SK-N-SH (cell line): ENCODE measurements at regions not wholly inside any gene's neighbourhood (a gene's known extent, or its start where the extent isn't known, plus 50 kb on each side); places are given as distances from the start of the nearest gene placed in this dataset.

Experiments
- CTCF ChIA-PET: fragments of 300-600, 350-600 bp; formaldehyde crosslinking; extraction: SDS; loops from one replicate; lab custom pipeline; 2021; lab: Yijun Ruan, JAX
- POLR2A ChIA-PET: fragments of 350-600 bp; sonication (Branson Sonifier 250); formaldehyde crosslinking; extraction: SDS; loops from one replicate; lab custom pipeline; 2020; ENCODE audit warnings: antibody characterized with exemption, inconsistent platforms; lab: Yijun Ruan, JAX
- DNase-seq: peaks from one replicate; pipeline ENCODE4 v3.0.0; 2012
- H2AFZ ChIP-seq: fragments of 200-600 bp; sonication (generic); 2 replicates; pipeline ENCODE4 v1.8.1; 2016; ENCODE audit warnings: antibody characterized with exemption, mild to moderate bottlenecking, low read depth
- H3F3A ChIP-seq: fragments of 200-600 bp; sonication (generic); replicated peaks from 2 replicates; pipeline ENCODE3; 2016; ENCODE audit warnings: antibody characterized with exemption, mild to moderate bottlenecking; ENCODE audit not compliant: insufficient read depth
- H3K27ac ChIP-seq, 2 experiments: fragments of 200-500 bp in 1 of 2; fragments of 200-600 bp in 1 of 2; sonication (Bioruptor generic) in 1 of 2; sonication (generic), shearing (Covaris generic) in 1 of 2; 2 replicates each; pipeline versions ENCODE4 v1.5.1 to v1.6.1; 2014 to 2016; ENCODE audit warnings: low read depth in 2 of 2, inconsistent platforms in 1 of 2, low read length in 1 of 2, mild to moderate bottlenecking in 1 of 2, mixed read lengths in 1 of 2
- H3K27me3 ChIP-seq: fragments of 200-600 bp; sonication (generic), shearing (Covaris generic); 2 replicates; pipeline ENCODE4 v1.6.1; 2016; ENCODE audit warnings: mixed run types; ENCODE audit not compliant: insufficient read depth
- H3K36me3 ChIP-seq, 2 experiments: fragments of 200-500 bp in 1 of 2; fragments of 200-600 bp in 1 of 2; sonication (Bioruptor generic) in 1 of 2; sonication (generic) in 1 of 2; replicated peaks in 1 of 2; 2 replicates each; pipeline versions ENCODE3 to v1.5.1; 2014 to 2016; ENCODE audit warnings: low read length in 1 of 2, mild to moderate bottlenecking in 1 of 2; ENCODE audit not compliant: insufficient read depth in 2 of 2, control insufficient read depth in 1 of 2
- H3K4me1 ChIP-seq, 2 experiments: fragments of 200-500 bp in 1 of 2; fragments of 200-600 bp in 1 of 2; sonication (Bioruptor generic) in 1 of 2; sonication (generic), shearing (Covaris generic) in 1 of 2; 2 replicates each; pipeline versions ENCODE4 v1.5.1 to v1.6.1; 2014 to 2016; ENCODE audit warnings: low read depth in 1 of 2, low read length in 1 of 2, mixed run types in 1 of 2; ENCODE audit not compliant: insufficient read depth in 2 of 2, control insufficient read depth in 1 of 2
- H3K4me2 ChIP-seq: fragments of 200-600 bp; sonication (generic), shearing (Covaris generic); 2 replicates; pipeline ENCODE4 v1.6.1; 2017; ENCODE audit warnings: mixed run types
- H3K4me3 ChIP-seq, 2 experiments: fragments of 200-500 bp in 1 of 2; fragments of 200-600 bp in 1 of 2; sonication (Bioruptor generic) in 1 of 2; sonication (generic), shearing (Covaris generic) in 1 of 2; 2 replicates each; pipeline versions ENCODE4 v1.5.1 to v1.8.1; 2014 to 2016; ENCODE audit warnings: low read depth in 2 of 2, inconsistent platforms in 1 of 2, low read length in 1 of 2, mild to moderate bottlenecking in 1 of 2, mixed read lengths in 1 of 2, moderate library complexity in 1 of 2
- H3K79me2 ChIP-seq: fragments of 200-600 bp; sonication (generic); 2 replicates; pipeline ENCODE4 v1.8.1; 2017; ENCODE audit warnings: mild to moderate bottlenecking; ENCODE audit not compliant: insufficient read depth
- H3K9ac ChIP-seq: fragments of 200-600 bp; sonication (generic); 2 replicates; pipeline ENCODE4 v1.6.1; 2017; ENCODE audit warnings: mixed run types
- H3K9me2 ChIP-seq: fragments of 200-600 bp; sonication (generic); 2 replicates; pipeline ENCODE4 v1.6.1; 2017; ENCODE audit warnings: mixed run types
- H3K9me3 ChIP-seq: fragments of 200-600 bp; sonication (generic); 2 replicates; pipeline ENCODE4 v1.6.1; 2017; ENCODE audit warnings: mixed run types, mild to moderate bottlenecking, moderate library complexity
- H4K20me1 ChIP-seq: fragments of 200-600 bp; sonication (generic); 2 replicates; pipeline ENCODE4 v1.6.1; 2017; ENCODE audit warnings: mild to moderate bottlenecking, mixed run types; ENCODE audit not compliant: insufficient read depth
- CHD2 ChIP-seq: fragments of 150-350 bp; IDR thresholded peaks from 2 replicates; pipeline ENCODE4 v1.6.1; 2018; ENCODE audit warnings: low read length; ENCODE audit not compliant: partially characterized antibody
- ELF1 ChIP-seq: IDR thresholded peaks from 2 replicates; pipeline ENCODE4 v1.4.0; 2012
- EZH2phosphoT487 ChIP-seq: fragments of 200-600 bp; sonication (generic); IDR thresholded peaks from 2 replicates; pipeline ENCODE4 v1.6.1; 2017; ENCODE audit warnings: low read depth, mixed run types, mild to moderate bottlenecking, antibody characterized with exemption, moderate library complexity, borderline replicate concordance
- FOXJ3 ChIP-seq: sonication (generic); formaldehyde crosslinking; IDR thresholded peaks from 2 replicates; pipeline ENCODE4 v1.5.1; 2020; ENCODE audit warnings: mild to moderate bottlenecking, missing genetic modification reagents
- FOXM1 ChIP-seq: IDR thresholded peaks from 2 replicates; pipeline ENCODE4 v1.4.0; 2012; ENCODE audit warnings: low read depth, mild to moderate bottlenecking
- IRF3 ChIP-seq: fragments of 150-350 bp; IDR thresholded peaks from 2 replicates; pipeline ENCODE4 v1.6.1; 2016; ENCODE audit warnings: mild to moderate bottlenecking, low read depth, low read length
- JUND ChIP-seq: IDR thresholded peaks from 2 replicates; pipeline ENCODE4 v1.4.0; 2012
- MAX ChIP-seq: IDR thresholded peaks from 2 replicates; pipeline ENCODE4 v1.4.0; 2012; ENCODE audit warnings: low read depth
- MEF2A ChIP-seq: IDR thresholded peaks from 2 replicates; pipeline ENCODE4 v1.4.0; 2012; ENCODE audit warnings: low read depth, borderline replicate concordance
- MXI1 ChIP-seq: IDR thresholded peaks from 2 replicates; pipeline ENCODE4 v1.6.1; 2012; ENCODE audit warnings: mild to moderate bottlenecking, low read depth, low read length, improper control_type of control experiment
- NRF1 ChIP-seq: IDR thresholded peaks from 2 replicates; pipeline ENCODE4 v1.6.1; 2012; ENCODE audit warnings: low read depth, mild to moderate bottlenecking, low read length
- POLR2AphosphoS5 ChIP-seq: IDR thresholded peaks from 2 replicates; pipeline ENCODE4 v1.6.1; 2012; ENCODE audit warnings: low read depth, low read length
- SMC3 ChIP-seq: IDR thresholded peaks from 2 replicates; pipeline ENCODE4 v1.6.1; 2012; ENCODE audit warnings: low read depth, low read length, improper control_type of control experiment
- TCF12 ChIP-seq: IDR thresholded peaks from 2 replicates; pipeline ENCODE4 v1.4.0; 2012
- USF1 ChIP-seq: IDR thresholded peaks from 2 replicates; pipeline ENCODE4 v1.4.0; 2012; ENCODE audit warnings: low read depth, borderline replicate concordance
- ZBTB33 ChIP-seq: IDR thresholded peaks from 2 replicates; pipeline ENCODE4 v1.4.0; 2012; ENCODE audit warnings: low read depth, borderline replicate concordance
- WGBS: methylation state at CpG from one replicate; pipeline ENCODE4 v1.1.6; 2017; ENCODE audit warnings: low lambda C conversion rate; 5-methylcytosine and 5-hydroxymethylcytosine counted together
- TF ChIP-seq, protein P1 (sequence below): IDR thresholded peaks from 2 replicates; pipeline ENCODE4 v1.6.1; 2012; ENCODE audit warnings: mild to moderate bottlenecking, low read depth, low read length, moderate library complexity
- TF ChIP-seq, protein P2 (sequence below): fragments of 150-350 bp; IDR thresholded peaks from 2 replicates; pipeline ENCODE4 v1.6.1; 2017; ENCODE audit warnings: antibody characterized with exemption, low read length, low read depth, borderline replicate concordance
- TF ChIP-seq, protein P3 (sequence below): IDR thresholded peaks from 2 replicates; pipeline ENCODE4; 2012

DNA sequence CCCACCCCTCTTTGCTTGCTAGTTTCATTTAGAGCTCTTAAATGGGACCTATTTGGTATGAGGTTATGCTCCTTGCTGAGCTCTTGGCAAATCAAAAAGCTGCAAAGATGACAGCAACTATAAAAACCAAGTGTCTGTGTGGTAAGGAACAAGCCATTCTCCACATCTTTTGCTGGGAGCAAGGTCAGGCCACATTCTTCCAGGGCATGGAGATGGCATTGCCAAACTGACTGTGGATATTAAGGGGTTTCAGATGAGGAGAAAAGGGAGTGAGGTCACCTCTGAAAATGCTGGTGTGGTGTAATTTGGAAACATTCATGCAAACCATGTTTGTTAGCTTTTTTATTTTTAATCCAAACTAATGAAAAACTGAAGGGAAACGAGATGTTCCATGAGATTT lies 218.8 kb upstream of the IL12B start:
- Histone ChIP-seq H3K79me2 (no peaks in the 10 kb centered on the region), H3K9me2 (no peaks in the 10 kb centered on the region), H3F3A (peaks cover 7% of the 10 kb centered on the region), H4K20me1 (no peaks in the 10 kb centered on the region), H2AFZ (no peak overlapping the region), H3K9ac (no peak overlapping the region), H3K4me1 (peaks cover 0 to 8% of the 10 kb centered on the region in 2 experiments; a peak in 1 of 4 replicates), H3K9me3 (no peaks in the 10 kb centered on the region), H3K4me2 (no peak overlapping the region), H3K27me3 (no peaks in the 10 kb centered on the region), H3K27ac (no peak overlapping the region), H3K4me3 (no peak overlapping the region), H3K36me3 (no peaks in the 10 kb centered on the region)
- TF ChIP-seq TCF12 (no peak), FOXM1 (no peak)
- POLR2A ChIA-PET: no interaction called here
- WGBS: 24% methylated on average over 1 of the region's 1 CpG
- CTCF ChIA-PET: interaction anchor here (1.0 kb wide), 1 partner anchor 10 kb away, joined by 3 read pairs; no protein-coding TSS in a partner anchor
- DNase-seq: no peak

GRCh38 chr5:159550951-159551350 lies 220.7 kb upstream of the IL12B start:
- Histone ChIP-seq H3K4me3 (no peak overlapping the region), H3K4me2 (no peak overlapping the region), H2AFZ (no peak overlapping the region), H3K9me3 (no peaks in the 10 kb centered on the region), H3K9ac (no peak overlapping the region), H3K27ac (no peak overlapping the region), H3F3A (no peaks in the 10 kb centered on the region), H3K79me2 (no peaks in the 10 kb centered on the region), H4K20me1 (no peaks in the 10 kb centered on the region), H3K36me3 (no peaks in the 10 kb centered on the region), H3K4me1 (no peaks in the 10 kb centered on the region), H3K9me2 (no peaks in the 10 kb centered on the region), H3K27me3 (no peaks in the 10 kb centered on the region)
- DNase-seq: no peak
- ChIA-PET CTCF (no interaction called here), POLR2A (no interaction called here)
- 30% methylated on average over 1 of the region's 1 CpG for WGBS
- TF ChIP-seq SMC3 (no peak), EZH2phosphoT487 (no peak), MXI1 (no peak), JUND (no peak), MAX (no peak), ELF1 (no peak), CHD2 (no peak), USF1 (no peak), IRF3 (no peak), ZBTB33 (no peak), MEF2A (no peak), NRF1 (no peak), POLR2AphosphoS5 (no peak), FOXJ3 (CRISPR knock-in tag) (no peak)
- TF ChIP-seq, protein P1, sequence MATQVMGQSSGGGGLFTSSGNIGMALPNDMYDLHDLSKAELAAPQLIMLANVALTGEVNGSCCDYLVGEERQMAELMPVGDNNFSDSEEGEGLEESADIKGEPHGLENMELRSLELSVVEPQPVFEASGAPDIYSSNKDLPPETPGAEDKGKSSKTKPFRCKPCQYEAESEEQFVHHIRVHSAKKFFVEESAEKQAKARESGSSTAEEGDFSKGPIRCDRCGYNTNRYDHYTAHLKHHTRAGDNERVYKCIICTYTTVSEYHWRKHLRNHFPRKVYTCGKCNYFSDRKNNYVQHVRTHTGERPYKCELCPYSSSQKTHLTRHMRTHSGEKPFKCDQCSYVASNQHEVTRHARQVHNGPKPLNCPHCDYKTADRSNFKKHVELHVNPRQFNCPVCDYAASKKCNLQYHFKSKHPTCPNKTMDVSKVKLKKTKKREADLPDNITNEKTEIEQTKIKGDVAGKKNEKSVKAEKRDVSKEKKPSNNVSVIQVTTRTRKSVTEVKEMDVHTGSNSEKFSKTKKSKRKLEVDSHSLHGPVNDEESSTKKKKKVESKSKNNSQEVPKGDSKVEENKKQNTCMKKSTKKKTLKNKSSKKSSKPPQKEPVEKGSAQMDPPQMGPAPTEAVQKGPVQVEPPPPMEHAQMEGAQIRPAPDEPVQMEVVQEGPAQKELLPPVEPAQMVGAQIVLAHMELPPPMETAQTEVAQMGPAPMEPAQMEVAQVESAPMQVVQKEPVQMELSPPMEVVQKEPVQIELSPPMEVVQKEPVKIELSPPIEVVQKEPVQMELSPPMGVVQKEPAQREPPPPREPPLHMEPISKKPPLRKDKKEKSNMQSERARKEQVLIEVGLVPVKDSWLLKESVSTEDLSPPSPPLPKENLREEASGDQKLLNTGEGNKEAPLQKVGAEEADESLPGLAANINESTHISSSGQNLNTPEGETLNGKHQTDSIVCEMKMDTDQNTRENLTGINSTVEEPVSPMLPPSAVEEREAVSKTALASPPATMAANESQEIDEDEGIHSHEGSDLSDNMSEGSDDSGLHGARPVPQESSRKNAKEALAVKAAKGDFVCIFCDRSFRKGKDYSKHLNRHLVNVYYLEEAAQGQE: no peak
- TF ChIP-seq, protein P2, sequence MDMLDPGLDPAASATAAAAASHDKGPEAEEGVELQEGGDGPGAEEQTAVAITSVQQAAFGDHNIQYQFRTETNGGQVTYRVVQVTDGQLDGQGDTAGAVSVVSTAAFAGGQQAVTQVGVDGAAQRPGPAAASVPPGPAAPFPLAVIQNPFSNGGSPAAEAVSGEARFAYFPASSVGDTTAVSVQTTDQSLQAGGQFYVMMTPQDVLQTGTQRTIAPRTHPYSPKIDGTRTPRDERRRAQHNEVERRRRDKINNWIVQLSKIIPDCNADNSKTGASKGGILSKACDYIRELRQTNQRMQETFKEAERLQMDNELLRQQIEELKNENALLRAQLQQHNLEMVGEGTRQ: no peak
- TF ChIP-seq, protein P3, sequence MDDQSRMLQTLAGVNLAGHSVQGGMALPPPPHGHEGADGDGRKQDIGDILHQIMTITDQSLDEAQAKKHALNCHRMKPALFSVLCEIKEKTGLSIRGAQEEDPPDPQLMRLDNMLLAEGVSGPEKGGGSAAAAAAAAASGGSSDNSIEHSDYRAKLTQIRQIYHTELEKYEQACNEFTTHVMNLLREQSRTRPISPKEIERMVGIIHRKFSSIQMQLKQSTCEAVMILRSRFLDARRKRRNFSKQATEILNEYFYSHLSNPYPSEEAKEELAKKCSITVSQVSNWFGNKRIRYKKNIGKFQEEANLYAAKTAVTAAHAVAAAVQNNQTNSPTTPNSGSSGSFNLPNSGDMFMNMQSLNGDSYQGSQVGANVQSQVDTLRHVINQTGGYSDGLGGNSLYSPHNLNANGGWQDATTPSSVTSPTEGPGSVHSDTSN: no peak
